Prostate gland (tissue), 2 donors: ENCODE measurements at regions not wholly inside any gene's neighbourhood (a gene's known extent, or its start where the extent isn't known, plus 50 kb on each side); places are given as distances from the start of the nearest gene placed in this dataset.

Experiments used
- POLR2A ChIP-seq: fragments of 450-650 bp; IDR thresholded peaks from one replicate; pipeline ENCODE4 v1.6.1; 2016; ENCODE audit warnings: antibody characterized with exemption, mild to moderate bottlenecking
- POLR2AphosphoS5 ChIP-seq: sonication (generic); formaldehyde crosslinking; IDR thresholded peaks from one replicate; pipeline ENCODE4 v1.6.1; 2017; ENCODE audit warnings: antibody characterized with exemption
- TF ChIP-seq, protein P1 (sequence below), 4 experiments: fragments of 200-600 bp in 2 of 4; fragments of 450-650 bp in 2 of 4; sonication (generic) in 2 of 4; IDR thresholded peaks; 1 replicate in 3 of 4; 2 replicates in 1 of 4; pipeline ENCODE4 v1.5.1; 2016 to 2019; ENCODE audit warnings: antibody characterized with exemption in 4 of 4, mild to moderate bottlenecking in 2 of 4, moderate library complexity in 2 of 4

GRCh38 chr1:166692346-166692745, 146.9 kb upstream of the POGK start:
- TF ChIP-seq, protein P1, sequence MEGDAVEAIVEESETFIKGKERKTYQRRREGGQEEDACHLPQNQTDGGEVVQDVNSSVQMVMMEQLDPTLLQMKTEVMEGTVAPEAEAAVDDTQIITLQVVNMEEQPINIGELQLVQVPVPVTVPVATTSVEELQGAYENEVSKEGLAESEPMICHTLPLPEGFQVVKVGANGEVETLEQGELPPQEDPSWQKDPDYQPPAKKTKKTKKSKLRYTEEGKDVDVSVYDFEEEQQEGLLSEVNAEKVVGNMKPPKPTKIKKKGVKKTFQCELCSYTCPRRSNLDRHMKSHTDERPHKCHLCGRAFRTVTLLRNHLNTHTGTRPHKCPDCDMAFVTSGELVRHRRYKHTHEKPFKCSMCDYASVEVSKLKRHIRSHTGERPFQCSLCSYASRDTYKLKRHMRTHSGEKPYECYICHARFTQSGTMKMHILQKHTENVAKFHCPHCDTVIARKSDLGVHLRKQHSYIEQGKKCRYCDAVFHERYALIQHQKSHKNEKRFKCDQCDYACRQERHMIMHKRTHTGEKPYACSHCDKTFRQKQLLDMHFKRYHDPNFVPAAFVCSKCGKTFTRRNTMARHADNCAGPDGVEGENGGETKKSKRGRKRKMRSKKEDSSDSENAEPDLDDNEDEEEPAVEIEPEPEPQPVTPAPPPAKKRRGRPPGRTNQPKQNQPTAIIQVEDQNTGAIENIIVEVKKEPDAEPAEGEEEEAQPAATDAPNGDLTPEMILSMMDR (IDR thresholded peaks at IDR 0.05), result no peak
- TF ChIP-seq POLR2A (no peak), POLR2AphosphoS5 (no peak)
